ENCODE measurements at regions not wholly inside any gene's neighbourhood (a gene's known extent, or its start where the extent isn't known, plus 50 kb on each side); places are given as distances from the start of the nearest gene placed in this dataset.

DNA sequence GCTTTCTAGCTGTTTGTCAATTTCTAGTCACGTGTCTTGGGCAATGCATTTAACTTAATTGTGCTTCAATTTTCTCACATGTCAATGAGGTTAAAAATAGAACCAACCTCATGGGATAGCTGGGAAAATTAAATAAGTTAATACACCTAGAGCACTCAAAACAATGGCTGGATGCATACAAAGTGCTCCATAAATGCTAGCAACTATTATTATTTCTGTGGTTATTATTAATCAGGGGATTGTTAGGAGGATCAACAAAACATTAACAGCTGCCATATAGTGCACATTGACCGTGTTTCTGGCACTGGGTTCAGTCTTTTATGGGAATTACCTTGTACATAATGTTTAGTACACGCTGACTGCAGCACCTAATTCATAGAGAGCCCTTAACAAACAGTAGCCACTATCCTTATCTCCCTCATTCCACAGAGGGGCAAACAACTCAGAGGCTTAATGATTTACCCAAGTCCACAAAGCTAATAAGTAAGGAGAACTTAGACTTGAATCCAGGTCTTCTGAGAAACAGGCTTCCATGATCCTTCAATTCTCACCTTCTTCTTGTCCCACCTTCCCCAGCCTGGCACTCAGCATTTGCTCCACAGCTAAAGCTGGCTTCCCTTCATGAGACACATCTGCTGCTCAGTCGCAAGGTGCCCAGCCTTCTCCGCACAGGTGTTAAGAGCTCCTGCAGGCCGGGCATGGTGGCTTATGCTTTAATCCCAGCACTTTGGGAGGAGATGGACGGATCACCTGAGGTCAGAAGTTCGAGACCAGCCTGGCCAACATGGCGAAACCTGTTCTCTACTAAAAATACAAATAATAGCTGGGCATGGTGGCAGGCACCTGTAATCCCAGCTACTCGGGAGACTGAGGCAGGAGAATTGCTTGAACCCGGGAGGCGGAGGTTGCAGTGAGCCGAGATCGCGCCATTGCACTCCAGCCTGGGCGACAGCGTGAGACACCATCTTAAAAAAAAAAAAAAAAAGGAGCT is 137.4 kb upstream of the ABCA1 start:
- H3K4me2 ChIP-seq, result peak overlapping the region; percentile 16; the same call in 1 of the 2 replicates
- H3K36me3 ChIP-seq (replicated peaks in 1 of 2; ENCODE audit: control insufficient read depth in 1 of 2, insufficient read depth in 2 of 2, low read length in 1 of 2), result no peaks in the 10 kb centered on the region
- H3K9me2 ChIP-seq, result no peaks in the 10 kb centered on the region
- no peak overlapping the region for H3K4me3 ChIP-seq (ENCODE audit: low read depth in 2 of 2, low read length in 1 of 2)
- 90% methylated on average over 17 of the region's 17 CpGs for WGBS (ENCODE audit: low lambda C conversion rate)
- ChIA-PET CTCF (interaction anchor here (0.9 to 3.0 kb wide), 5 partner anchors 13 to 350 kb away, joined by 3 to 10 read pairs (median 7); no protein-coding TSS in a partner anchor), POLR2A (interaction anchor here (1.5 to 1.7 kb wide), 2 partner anchors 21 to 97 kb away, joined by 3 to 6 read pairs; no protein-coding TSS in a partner anchor)
- peak overlapping the region; percentile 39; the same call in 1 of the 2 replicates for H3K9ac ChIP-seq
- H3K27me3 ChIP-seq (ENCODE audit: insufficient read depth), result no peaks in the 10 kb centered on the region
- H3K27ac ChIP-seq (ENCODE audit: low read depth in 2 of 2, low read length in 1 of 2), result peak overlapping the region; percentile 78 to 89
- peak overlapping the region; percentile 23 for H2AFZ ChIP-seq (ENCODE audit: low read depth)
- H4K20me1 ChIP-seq (ENCODE audit: insufficient read depth), result no peaks in the 10 kb centered on the region
- peaks cover 4% of the 10 kb centered on the region; the same call in 1 of the 2 replicates for H3K9me3 ChIP-seq
- TF ChIP-seq, protein P1, sequence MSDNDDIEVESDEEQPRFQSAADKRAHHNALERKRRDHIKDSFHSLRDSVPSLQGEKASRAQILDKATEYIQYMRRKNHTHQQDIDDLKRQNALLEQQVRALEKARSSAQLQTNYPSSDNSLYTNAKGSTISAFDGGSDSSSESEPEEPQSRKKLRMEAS (IDR thresholded peaks at IDR 0.05; ENCODE audit: low read depth), result no peak
- no peak for TF ChIP-seq RFX5 (IDR thresholded peaks at IDR 0.05; ENCODE audit: low read length)
- TF ChIP-seq USF2 (IDR thresholded peaks at IDR 0.05; ENCODE audit: borderline replicate concordance, low read depth, low read length), result no peak
- peaks cover 14 to 15% of the 10 kb centered on the region in 2 experiments; a peak in 3 of 4 replicates for H3K4me1 ChIP-seq (ENCODE audit: control insufficient read depth in 1 of 2, insufficient read depth in 2 of 2, low read depth in 1 of 2, low read length in 1 of 2)
- peaks cover 17% of the 10 kb centered on the region for H3F3A ChIP-seq (replicated peaks; ENCODE audit: insufficient read depth)
- no peak for DNase-seq
- no peaks in the 10 kb centered on the region for H3K79me2 ChIP-seq (ENCODE audit: insufficient read depth)

DNA sequence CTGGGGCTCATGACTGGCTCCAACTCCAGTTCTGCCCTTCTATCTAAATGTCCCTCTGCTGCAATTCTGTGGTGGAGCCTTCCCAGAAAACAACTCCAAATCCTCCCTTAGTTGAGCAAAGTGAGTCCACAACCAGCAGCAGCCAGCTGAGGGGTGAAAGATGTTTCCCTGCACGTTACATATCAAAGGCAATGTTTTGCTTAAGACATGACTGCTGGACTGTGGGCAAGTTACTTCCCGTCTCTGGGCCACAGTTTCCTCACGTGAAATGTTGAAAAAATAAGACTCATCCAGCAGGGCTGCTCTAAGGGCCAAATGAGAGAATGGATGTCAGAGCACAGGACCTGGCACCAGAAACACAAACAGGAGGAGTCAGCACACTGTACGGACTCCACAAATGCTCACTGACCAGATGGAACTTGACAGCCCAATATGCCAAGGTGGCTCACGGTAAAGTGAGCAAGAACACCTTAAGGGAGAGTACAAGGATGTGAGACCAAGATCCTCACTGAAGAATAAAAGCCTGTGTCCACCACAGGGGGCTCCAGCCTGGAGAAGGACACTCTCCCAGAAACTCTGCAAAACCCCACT is 138.4 kb upstream of the ABCA1 start:
- H3K4me1 ChIP-seq (ENCODE audit: control insufficient read depth in 1 of 2, insufficient read depth in 2 of 2, low read depth in 1 of 2, low read length in 1 of 2), result peaks cover 14 to 23% of the 10 kb centered on the region in 2 experiments; a peak in 3 of 4 replicates
- H3K27ac ChIP-seq (ENCODE audit: low read depth in 2 of 2, low read length in 1 of 2), result no peak overlapping the region
- H4K20me1 ChIP-seq (ENCODE audit: insufficient read depth), result no peaks in the 10 kb centered on the region
- peaks cover 4% of the 10 kb centered on the region; the same call in 1 of the 2 replicates for H3K9me3 ChIP-seq
- WGBS (ENCODE audit: low lambda C conversion rate), result 97% methylated on average over 5 of the region's 5 CpGs
- H3F3A ChIP-seq (replicated peaks; ENCODE audit: insufficient read depth), result peaks cover 25% of the 10 kb centered on the region
- H3K4me3 ChIP-seq (ENCODE audit: low read depth in 2 of 2, low read length in 1 of 2), result no peak overlapping the region
- H3K79me2 ChIP-seq (ENCODE audit: insufficient read depth), result no peaks in the 10 kb centered on the region
- no peak overlapping the region for H2AFZ ChIP-seq (ENCODE audit: low read depth)
- no peak overlapping the region for H3K4me2 ChIP-seq
- H3K9me2 ChIP-seq, result no peaks in the 10 kb centered on the region
- H3K36me3 ChIP-seq (replicated peaks in 1 of 2; ENCODE audit: control insufficient read depth in 1 of 2, insufficient read depth in 2 of 2, low read length in 1 of 2), result no peaks in the 10 kb centered on the region
- no peaks in the 10 kb centered on the region for H3K27me3 ChIP-seq (ENCODE audit: insufficient read depth)
- CTCF ChIA-PET, result interaction anchor here (1.0 kb wide), 1 partner anchor 22 kb away, joined by 3 read pairs; no protein-coding TSS in a partner anchor
- no peak for DNase-seq
- no peak overlapping the region for H3K9ac ChIP-seq
- POLR2A ChIA-PET, result no interaction called here
- TF ChIP-seq FOXM1 (IDR thresholded peaks at IDR 0.05; ENCODE audit: low read depth) (no peak), FOSL2 (IDR thresholded peaks at IDR 0.05; ENCODE audit: borderline replicate concordance, low read depth) (no peak), MEF2A (IDR thresholded peaks at IDR 0.05; ENCODE audit: borderline replicate concordance, low read depth) (no peak), ELF1 (IDR thresholded peaks at IDR 0.05) (no peak), USF2 (IDR thresholded peaks at IDR 0.05; ENCODE audit: borderline replicate concordance, low read depth, low read length) (no peak), CHD2 (IDR thresholded peaks at IDR 0.05; ENCODE audit: low read length, partially characterized antibody) (no peak), RFX5 (IDR thresholded peaks at IDR 0.05; ENCODE audit: low read length) (no peak), USF1 (IDR thresholded peaks at IDR 0.05; ENCODE audit: borderline replicate concordance, low read depth) (no peak), YY1 (IDR thresholded peaks at IDR 0.05; ENCODE audit: low read depth) (no peak), GABPA (IDR thresholded peaks at IDR 0.05; ENCODE audit: low read depth) (no peak)
- TF ChIP-seq, protein P1 (IDR thresholded peaks at IDR 0.05; ENCODE audit: low read depth), result no peak
- TF ChIP-seq, protein P2, sequence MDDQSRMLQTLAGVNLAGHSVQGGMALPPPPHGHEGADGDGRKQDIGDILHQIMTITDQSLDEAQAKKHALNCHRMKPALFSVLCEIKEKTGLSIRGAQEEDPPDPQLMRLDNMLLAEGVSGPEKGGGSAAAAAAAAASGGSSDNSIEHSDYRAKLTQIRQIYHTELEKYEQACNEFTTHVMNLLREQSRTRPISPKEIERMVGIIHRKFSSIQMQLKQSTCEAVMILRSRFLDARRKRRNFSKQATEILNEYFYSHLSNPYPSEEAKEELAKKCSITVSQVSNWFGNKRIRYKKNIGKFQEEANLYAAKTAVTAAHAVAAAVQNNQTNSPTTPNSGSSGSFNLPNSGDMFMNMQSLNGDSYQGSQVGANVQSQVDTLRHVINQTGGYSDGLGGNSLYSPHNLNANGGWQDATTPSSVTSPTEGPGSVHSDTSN (IDR thresholded peaks at IDR 0.05), result no peak
